Fibroblast of mammary gland (primary cell): ENCODE measurements at regions not wholly inside any gene's neighbourhood (a gene's known extent, or its start where the extent isn't known, plus 50 kb on each side); places are given as distances from the start of the nearest gene placed in this dataset.

Experiments used
- DNase-seq: peaks from one replicate; pipeline ENCODE4 v3.0.0-alpha.2; 2010; ENCODE audit warnings: low read depth
- H3K4me3 ChIP-seq: 2 replicates; pipeline ENCODE4 v1.5.1; 2011; ENCODE audit warnings: low read depth, mild to moderate bottlenecking, low read length, moderate library complexity; ENCODE audit not compliant: control insufficient read depth
- CTCF ChIP-seq: conservative IDR thresholded peaks from 2 replicates; pipeline ENCODE4 v1.5.1; 2011; ENCODE audit warnings: low read depth, low read length, inconsistent platforms; ENCODE audit not compliant: control insufficient read depth, insufficient read depth

DNA sequence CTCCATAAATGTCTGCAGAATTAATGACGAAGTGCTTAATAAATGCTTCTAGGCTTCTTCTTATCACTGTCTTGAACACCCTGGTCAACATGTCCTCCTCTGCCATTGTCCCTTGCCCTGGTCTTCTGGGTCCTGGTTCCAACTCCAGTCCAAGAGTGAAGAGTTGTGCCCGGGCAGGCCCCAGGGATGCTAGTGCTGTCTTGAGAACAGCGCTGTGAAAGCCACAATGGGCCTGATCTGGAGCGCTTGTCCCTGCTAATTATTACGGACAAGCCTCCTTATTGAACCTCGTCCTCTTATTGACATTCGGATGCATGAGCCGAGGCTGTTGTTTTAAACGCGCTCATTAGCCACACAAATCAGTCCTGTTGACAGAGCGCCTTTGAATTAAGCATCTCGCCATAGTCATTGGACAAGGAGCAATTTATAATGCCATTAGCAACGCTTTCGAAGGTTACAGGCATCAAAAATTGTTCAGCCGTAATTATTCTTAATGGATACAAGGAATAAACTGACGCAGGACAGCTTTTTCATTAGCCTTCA lies 211.6 kb upstream of the POU3F1 start:
- DNase-seq, result no peak
- H3K4me3 ChIP-seq, result no peak overlapping the region
- TF ChIP-seq CTCF, result no peak

GRCh38 chr1:38257374-38257773 lies 210.8 kb upstream of the POU3F1 start:
- no peak for DNase-seq
- no peak for TF ChIP-seq CTCF
- no peak overlapping the region for H3K4me3 ChIP-seq

- H3K4me3 ChIP-seq, result no peak overlapping the region
- DNase-seq, result no peak
- no peak for TF ChIP-seq CTCF
Observed at GRCh38 chr1:38256072-38256471, 209.5 kb upstream of the POU3F1 start.

DNA sequence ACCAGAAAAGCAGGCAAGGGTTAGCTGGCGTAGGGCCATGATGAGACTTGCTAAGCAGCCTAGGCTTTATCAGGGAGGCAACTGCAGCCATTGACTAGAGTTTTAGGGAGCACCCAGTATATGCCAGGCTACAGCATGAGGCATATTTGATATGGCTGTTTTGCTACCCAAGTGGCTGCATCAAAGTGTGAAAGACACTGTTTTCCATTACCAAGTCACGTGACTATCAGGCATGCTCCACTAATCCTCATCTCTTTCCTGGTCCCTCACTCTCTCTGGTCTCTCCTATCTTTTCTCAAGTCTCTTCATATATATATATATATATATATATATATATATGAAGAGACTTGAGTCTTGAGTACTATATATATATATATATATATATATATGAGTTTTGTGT lies 206.7 kb upstream of the POU3F1 start:
- no peak overlapping the region for H3K4me3 ChIP-seq
- DNase-seq, result no peak
- TF ChIP-seq CTCF, result no peak

- DNase-seq, result no peak
- no peak for TF ChIP-seq CTCF
- no peak overlapping the region for H3K4me3 ChIP-seq
Observed at GRCh38 chr1:38250356-38250755, 203.8 kb upstream of the POU3F1 start.

DNA sequence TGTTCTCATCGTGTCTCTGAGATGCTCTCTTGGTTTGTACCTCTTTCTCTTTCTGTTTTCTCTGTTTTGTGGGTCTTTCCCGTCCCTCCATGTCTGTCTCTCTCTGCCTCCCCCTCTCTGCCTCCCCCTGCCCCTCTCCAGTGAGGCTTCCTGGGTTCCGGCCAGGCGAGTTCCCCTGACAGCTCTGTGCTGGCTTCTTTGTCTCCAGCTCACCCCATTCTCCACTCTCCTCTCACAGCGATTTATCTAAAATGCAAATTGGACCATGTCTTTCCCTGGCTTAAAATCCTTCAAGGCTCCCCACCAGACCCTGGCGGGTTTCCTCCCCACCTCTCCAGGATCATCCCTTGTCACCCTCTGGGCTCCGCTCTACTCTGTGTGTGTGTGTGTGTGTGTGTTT lies 202.4 kb upstream of the POU3F1 start:
- DNase-seq, result no peak
- no peak overlapping the region for H3K4me3 ChIP-seq
- TF ChIP-seq CTCF, result no peak
